Keratinocyte (primary cell): ENCODE measurements at regions not wholly inside any gene's neighbourhood (a gene's known extent, or its start where the extent isn't known, plus 50 kb on each side); places are given as distances from the start of the nearest gene placed in this dataset.

Experiments
- DNase-seq: peaks from one replicate; pipeline ENCODE4 v3.0.0-alpha.2; 2011; ENCODE audit warnings: low read depth, missing footprints, low spot score
- FAIRE-seq: peaks from 2 replicates; lab custom pipeline; 2011; peaks lifted over from hg19 to GRCh38; lab: Jason Lieb, UNC
- H2AFZ ChIP-seq: 2 replicates; pipeline ENCODE4 v1.6.0; 2012; ENCODE audit warnings: low read length, control low read depth, inconsistent platforms; ENCODE audit not compliant: control insufficient read depth
- H3K27ac ChIP-seq: 2 replicates; pipeline ENCODE4 v1.5.1; 2011; ENCODE audit warnings: low read length; ENCODE audit not compliant: control insufficient read depth, insufficient read depth
- H3K27me3 ChIP-seq: 3 replicates; pipeline ENCODE4 v1.6.0; 2011; ENCODE audit warnings: low read length; ENCODE audit not compliant: control insufficient read depth, insufficient read depth; ENCODE audit errors: extremely low read depth
- H3K36me3 ChIP-seq, 2 experiments: 2 replicates in 1 of 2; 3 replicates in 1 of 2; pipeline ENCODE4 v1.5.1; 2011; ENCODE audit warnings: low read length in 2 of 2, mild to moderate bottlenecking in 1 of 2; ENCODE audit not compliant: control insufficient read depth in 2 of 2, insufficient read depth in 2 of 2; ENCODE audit errors: extremely low read depth in 1 of 2
- H3K4me1 ChIP-seq: 3 replicates; pipeline ENCODE4 v1.5.1; 2011; ENCODE audit warnings: low read length; ENCODE audit not compliant: control insufficient read depth, insufficient read depth; ENCODE audit errors: extremely low read depth
- H3K4me2 ChIP-seq: 3 replicates; pipeline ENCODE4 v1.6.0; 2011; ENCODE audit warnings: low read depth, low read length; ENCODE audit not compliant: control insufficient read depth, insufficient read depth; ENCODE audit errors: extremely low read depth
- H3K4me3 ChIP-seq, 3 experiments: fragments of 200-600 bp in 1 of 3; sonication (generic) in 1 of 3; 2 replicates in 2 of 3; 3 replicates in 1 of 3; pipeline ENCODE4 v1.5.1; 2011 to 2016; ENCODE audit warnings: low read length in 3 of 3, mild to moderate bottlenecking in 3 of 3, control low read depth in 2 of 3, inconsistent platforms in 1 of 3, low read depth in 1 of 3, mixed read lengths in 1 of 3, mixed run types in 1 of 3, moderate library complexity in 1 of 3; ENCODE audit not compliant: control insufficient read depth in 2 of 3, insufficient read depth in 2 of 3; ENCODE audit errors: extremely low read depth in 1 of 3
- H3K79me2 ChIP-seq: 2 replicates; pipeline ENCODE4 v1.6.0; 2012; ENCODE audit warnings: low read length; ENCODE audit not compliant: control insufficient read depth, insufficient read depth
- H3K9ac ChIP-seq: 3 replicates; pipeline ENCODE4 v1.6.0; 2011; ENCODE audit warnings: low read length; ENCODE audit not compliant: control insufficient read depth, insufficient read depth; ENCODE audit errors: extremely low read depth
- H3K9me1 ChIP-seq: 3 replicates; pipeline ENCODE4 v1.6.0; 2011; ENCODE audit warnings: low read length; ENCODE audit not compliant: control insufficient read depth, insufficient read depth; ENCODE audit errors: extremely low read depth
- H3K9me3 ChIP-seq: 2 replicates; pipeline ENCODE4 v1.5.1; 2012; ENCODE audit warnings: low read depth, low read length; ENCODE audit not compliant: control insufficient read depth
- H4K20me1 ChIP-seq: 3 replicates; pipeline ENCODE4 v1.6.0; 2011; ENCODE audit warnings: low read length; ENCODE audit not compliant: control insufficient read depth, insufficient read depth; ENCODE audit errors: extremely low read depth
- CTCF ChIP-seq, 3 experiments: IDR thresholded peaks in 1 of 3; conservative IDR thresholded peaks in 1 of 3; optimal IDR thresholded peaks in 1 of 3; 2 replicates in 2 of 3; 3 replicates in 1 of 3; pipeline versions ENCODE3 to v1.5.1; 2011; ENCODE audit warnings: low read length in 3 of 3, mild to moderate bottlenecking in 3 of 3, moderate library complexity in 2 of 3, control low read depth in 1 of 3, inconsistent platforms in 1 of 3; ENCODE audit not compliant: insufficient read depth in 2 of 3; ENCODE audit errors: extremely low read depth in 1 of 3
- EZH2 ChIP-seq: IDR thresholded peaks from one replicate; pipeline ENCODE4 v1.6.1; 2012; ENCODE audit warnings: inconsistent platforms, mild to moderate bottlenecking, low read length, moderate library complexity
- dilution Hi-C: fragments of 300-500 bp; cut with MboI; formaldehyde crosslinking; loops from one replicate; pipeline ENCODE4 v1.7.0; 2020; ENCODE audit warnings: low sequenced_read_pairs; ENCODE audit not compliant: extremely low pct_ligation_motif_present

GRCh38 chr5:91499943-91500531, 116.9 kb upstream of the ARRDC3 start:
- Histone ChIP-seq H4K20me1 (no peaks in the 10 kb centered on the region), H3K27ac (no peak overlapping the region), H3K9me1 (no peaks in the 10 kb centered on the region), H3K4me2 (no peak overlapping the region), H3K9me3 (no peaks in the 10 kb centered on the region), H3K4me3 (no peak overlapping the region), H3K4me1 (no peaks in the 10 kb centered on the region), H2AFZ (no peak overlapping the region), H3K36me3 (no peaks in the 10 kb centered on the region), H3K9ac (no peak overlapping the region), H3K27me3 (no peaks in the 10 kb centered on the region), H3K79me2 (no peaks in the 10 kb centered on the region)
- TF ChIP-seq EZH2 (no peak), CTCF (optimal IDR thresholded peaks at IDR 0.05 in 1 of 3, IDR thresholded peaks at IDR 0.05 in 1 of 3, conservative IDR thresholded peaks at IDR 0.05 in 1 of 3; ENCODE audit: extremely low read depth in 1 of 3, insufficient read depth in 2 of 3, low read length in 3 of 3) (peak in 2 of 3 experiments; percentile 24 to 46)
- dilution Hi-C loops: no loop called here
- DNase-seq: no peak
- no peak for FAIRE-seq

GRCh38 chr5:91495699-91496098, 112.6 kb upstream of the ARRDC3 start:
- Histone ChIP-seq H3K36me3 (no peaks in the 10 kb centered on the region), H4K20me1 (no peaks in the 10 kb centered on the region), H3K79me2 (no peaks in the 10 kb centered on the region), H3K27ac (no peak overlapping the region), H3K27me3 (no peaks in the 10 kb centered on the region), H3K9me3 (no peaks in the 10 kb centered on the region), H3K4me3 (no peak overlapping the region), H2AFZ (no peak overlapping the region), H3K4me1 (no peaks in the 10 kb centered on the region), H3K4me2 (no peak overlapping the region), H3K9me1 (no peaks in the 10 kb centered on the region), H3K9ac (no peak overlapping the region)
- FAIRE-seq (no peak), DNase-seq (no peak)
- dilution Hi-C loops: no loop called here
- TF ChIP-seq EZH2 (no peak), CTCF (optimal IDR thresholded peaks at IDR 0.05 in 1 of 3, IDR thresholded peaks at IDR 0.05 in 1 of 3, conservative IDR thresholded peaks at IDR 0.05 in 1 of 3; ENCODE audit: extremely low read depth in 1 of 3, insufficient read depth in 2 of 3, low read length in 3 of 3) (no peak)
